ENCODE measurements at regions not wholly inside any gene's neighbourhood (a gene's known extent, or its start where the extent isn't known, plus 50 kb on each side); places are given as distances from the start of the nearest gene placed in this dataset.

DNA sequence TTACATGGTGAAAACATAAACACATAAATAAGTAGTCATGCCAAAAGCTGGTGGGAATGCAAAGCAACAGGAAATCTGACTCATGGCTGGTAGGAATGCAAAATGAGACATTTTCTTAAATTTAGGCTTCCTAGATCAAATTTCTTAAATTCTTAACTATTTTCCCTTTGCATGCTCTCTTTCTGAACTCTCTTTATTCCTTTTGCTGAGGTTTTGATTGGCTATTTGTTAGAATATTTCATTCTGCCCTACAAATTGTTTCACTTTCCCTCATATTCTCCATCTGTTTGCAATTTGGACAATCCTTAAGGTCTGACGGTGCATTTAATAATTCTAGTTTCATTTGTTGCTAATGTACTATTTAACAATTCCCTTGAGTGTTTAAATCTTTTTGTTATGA lies 437.5 kb upstream of the RGS17 start (continued):
- no peak for TF ChIP-seq GTF2F1 (IDR thresholded peaks at IDR 0.05; ENCODE audit: borderline replicate concordance, low read depth, low read length)

DNA sequence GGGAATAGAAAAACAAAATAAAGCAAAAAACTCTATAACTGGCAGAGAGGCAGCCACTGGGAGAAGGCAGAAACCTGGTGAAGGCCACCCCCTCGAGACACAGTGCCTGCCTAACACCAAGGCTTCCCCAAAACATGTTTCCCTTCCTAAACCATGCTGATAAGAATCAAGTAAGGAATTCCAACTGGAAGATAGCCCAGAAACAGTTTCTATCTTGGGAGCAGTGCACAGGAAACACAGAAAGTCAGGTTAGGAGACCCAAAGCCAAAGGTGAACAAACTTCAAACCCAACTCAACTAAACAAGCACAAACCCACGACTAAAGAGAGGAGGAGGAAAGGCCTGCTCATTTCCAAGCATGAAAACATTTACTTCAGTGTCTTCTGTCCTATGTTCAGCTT lies 433.7 kb upstream of the RGS17 start:
- Histone ChIP-seq H4K5ac (ENCODE audit: insufficient read length, low read depth, low read length) (no peak overlapping the region), H3K23me2 (ENCODE audit: low read depth, low read length) (no peaks in the 10 kb centered on the region), H4K8ac (ENCODE audit: extremely low read depth, insufficient read depth, low read length) (no peak overlapping the region), H2BK120ac (replicated peaks; ENCODE audit: low read depth, low read length) (no peak overlapping the region), H2AFZ (ENCODE audit: low read length) (no peak overlapping the region), H3K79me2 (ENCODE audit: control insufficient read depth in 1 of 2, insufficient read depth in 2 of 2, low read length in 2 of 2) (no peaks in the 10 kb centered on the region), H2BK20ac (ENCODE audit: low read length) (no peak overlapping the region), H4K91ac (replicated peaks; ENCODE audit: insufficient read length, low read length) (no peak overlapping the region), H3K27me3 (replicated peaks in 1 of 4; ENCODE audit: control insufficient read depth in 3 of 4, extremely low read depth in 1 of 4, insufficient read depth in 3 of 4, low read length in 3 of 4) (no peaks in the 10 kb centered on the region), H3K79me1 (ENCODE audit: low read depth, low read length) (no peaks in the 10 kb centered on the region), H4K20me1 (replicated peaks in 1 of 2; ENCODE audit: control insufficient read depth in 1 of 2, insufficient read depth in 2 of 2, low read length in 2 of 2) (no peaks in the 10 kb centered on the region), H3K27ac (ENCODE audit: low read depth, low read length) (no peak overlapping the region), H3K14ac (ENCODE audit: insufficient read length) (no peak overlapping the region), H3K4me2 (ENCODE audit: insufficient read depth in 1 of 2, low read depth in 2 of 2, low read length in 2 of 2) (no peak overlapping the region), H2BK15ac (ENCODE audit: low read length) (no peak overlapping the region), H3K56ac (replicated peaks; ENCODE audit: insufficient read length, low read depth, low read length) (no peak overlapping the region), H2BK12ac (ENCODE audit: low read depth, low read length) (no peak overlapping the region), H3K4me3 (ENCODE audit: extremely low read depth in 1 of 4, insufficient read depth in 2 of 4, low read depth in 3 of 4, low read length in 4 of 4) (no peak overlapping the region), H2AK5ac (ENCODE audit: low read depth, low read length) (no peak overlapping the region), H3K9me3 (ENCODE audit: insufficient read depth in 2 of 2, low read depth in 1 of 2, low read length in 1 of 2) (no peaks in the 10 kb centered on the region), H3K9ac (replicated peaks in 1 of 4; ENCODE audit: extremely low read depth in 1 of 4, low read depth in 3 of 4, low read length in 3 of 4) (no peak overlapping the region), H3K36me3 (ENCODE audit: control insufficient read depth in 2 of 4, insufficient read depth in 4 of 4, low read length in 3 of 4) (no peaks in the 10 kb centered on the region), H3K23ac (ENCODE audit: insufficient read length) (no peak overlapping the region), H3K18ac (ENCODE audit: extremely low read depth, low read length) (no peak overlapping the region), H3K4me1 (replicated peaks in 1 of 4; ENCODE audit: control insufficient read depth in 3 of 4, insufficient read depth in 4 of 4, low read length in 3 of 4) (no peaks in the 10 kb centered on the region), H2BK5ac (ENCODE audit: low read depth, low read length) (no peak overlapping the region), H3K4ac (replicated peaks; ENCODE audit: insufficient read length, low read depth, low read length) (no peak overlapping the region)
- TF ChIP-seq EP300 (IDR thresholded peaks at IDR 0.05; ENCODE audit: borderline replicate concordance in 1 of 2, low read depth in 2 of 2, low read length in 2 of 2) = no peak
- no peak for TF ChIP-seq CREB1 (IDR thresholded peaks at IDR 0.05)
- TF ChIP-seq RNF2 (IDR thresholded peaks at IDR 0.05; ENCODE audit: borderline replicate concordance, low read depth, low read length, missing control alignments, poor library complexity, severe bottlenecking) = no peak
- no peak for TF ChIP-seq ASH2L (IDR thresholded peaks at IDR 0.05; ENCODE audit: low read length)
- TF ChIP-seq SIX5 (IDR thresholded peaks at IDR 0.05; ENCODE audit: low read depth, low read length) = no peak
- no peak for TF ChIP-seq SRF (IDR thresholded peaks at IDR 0.05; ENCODE audit: low read depth, low read length)
- no peak for TF ChIP-seq CTBP2 (IDR thresholded peaks at IDR 0.05; ENCODE audit: borderline replicate concordance, insufficient read depth, insufficient read length, low read length)
- WGBS, 2 experiments (ENCODE audit: extremely low coverage in 1 of 2, insufficient coverage in 1 of 2, insufficient read length in 1 of 2, insufficient replicate concordance in 2 of 2, low coverage in 1 of 2, low lambda C conversion rate in 2 of 2, missing lambda C conversion rate in 1 of 2) = 92% methylated on average over 2 of the region's 2 CpGs; no CpG with 5 or more reads in 1 of the 2 experiments
- POLR2A ChIA-PET (ENCODE audit: partially characterized antibody) = no interaction called here
- no peak for DNase-seq (ENCODE audit: low read depth in 1 of 2, low spot score in 2 of 2)
- no peak for FAIRE-seq
- CTCF ChIA-PET (ENCODE audit: partially characterized antibody) = interaction anchor here (0.7 to 1.3 kb wide), 2 partner anchors 11 to 17 kb away, joined by 3 to 4 read pairs; no protein-coding TSS in a partner anchor
